ENCODE measurements at regions not wholly inside any gene's neighbourhood (a gene's known extent, or its start where the extent isn't known, plus 50 kb on each side); places are given as distances from the start of the nearest gene placed in this dataset.

DNA sequence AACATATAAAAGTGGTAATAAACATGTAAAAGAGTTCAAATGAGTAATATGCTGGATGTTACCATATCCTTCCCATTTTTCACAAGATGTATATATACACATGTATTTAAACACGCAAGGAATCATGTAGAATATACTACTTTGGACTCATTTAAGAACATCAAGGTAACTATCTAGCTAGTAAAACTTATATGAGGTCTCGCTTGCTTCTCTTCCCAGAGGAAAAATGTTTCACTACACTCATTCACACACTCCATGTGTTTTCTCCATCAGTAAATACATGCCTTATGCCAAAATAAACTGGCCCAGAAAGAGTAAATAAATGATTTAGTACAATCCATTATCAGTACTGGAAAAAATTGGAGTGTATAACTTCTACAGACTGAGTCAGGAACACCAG is 229.2 kb upstream of the MME start:
- TF ChIP-seq POLR2A (IDR thresholded peaks at IDR 0.05) (no peak), EP300 (IDR thresholded peaks at IDR 0.05) (no peak), POLR2AphosphoS5 (IDR thresholded peaks at IDR 0.05) (peak in 1 of 3 donors; percentile 40)
- TF ChIP-seq, protein P1, sequence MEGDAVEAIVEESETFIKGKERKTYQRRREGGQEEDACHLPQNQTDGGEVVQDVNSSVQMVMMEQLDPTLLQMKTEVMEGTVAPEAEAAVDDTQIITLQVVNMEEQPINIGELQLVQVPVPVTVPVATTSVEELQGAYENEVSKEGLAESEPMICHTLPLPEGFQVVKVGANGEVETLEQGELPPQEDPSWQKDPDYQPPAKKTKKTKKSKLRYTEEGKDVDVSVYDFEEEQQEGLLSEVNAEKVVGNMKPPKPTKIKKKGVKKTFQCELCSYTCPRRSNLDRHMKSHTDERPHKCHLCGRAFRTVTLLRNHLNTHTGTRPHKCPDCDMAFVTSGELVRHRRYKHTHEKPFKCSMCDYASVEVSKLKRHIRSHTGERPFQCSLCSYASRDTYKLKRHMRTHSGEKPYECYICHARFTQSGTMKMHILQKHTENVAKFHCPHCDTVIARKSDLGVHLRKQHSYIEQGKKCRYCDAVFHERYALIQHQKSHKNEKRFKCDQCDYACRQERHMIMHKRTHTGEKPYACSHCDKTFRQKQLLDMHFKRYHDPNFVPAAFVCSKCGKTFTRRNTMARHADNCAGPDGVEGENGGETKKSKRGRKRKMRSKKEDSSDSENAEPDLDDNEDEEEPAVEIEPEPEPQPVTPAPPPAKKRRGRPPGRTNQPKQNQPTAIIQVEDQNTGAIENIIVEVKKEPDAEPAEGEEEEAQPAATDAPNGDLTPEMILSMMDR (IDR thresholded peaks at IDR 0.05): no peak

All from stomach (tissue), 4 donors.